Endothelial cell of umbilical vein (primary cell): ENCODE measurements at regions not wholly inside any gene's neighbourhood (a gene's known extent, or its start where the extent isn't known, plus 50 kb on each side); places are given as distances from the start of the nearest gene placed in this dataset.

Experiments used
- BruUV-seq: library from RNA; stranded (reverse); fragments of 400-500 nt; replicated peaks from 2 replicates; lab custom pipeline; 2021; lab: Mats Ljungman, UMichigan
- CTCF ChIA-PET: fragments of 300-600, 350-600 bp; sonication (Branson Sonifier 250); formaldehyde crosslinking; loops from one replicate; lab custom pipeline; 2021; ENCODE audit warnings: antibody characterized with exemption, inconsistent platforms; lab: Charles Lee
- POLR2A ChIA-PET: fragments of 300-600, 350-600 bp; sonication (Branson Sonifier 250); formaldehyde crosslinking; loops from one replicate; lab custom pipeline; 2021; ENCODE audit warnings: antibody characterized with exemption, inconsistent platforms; lab: Charles Lee
- DNase-seq: peaks from one replicate; pipeline ENCODE4 v3.0.0-alpha.2; 2011; ENCODE audit warnings: low read depth, low spot score
- FAIRE-seq: peaks from 2 replicates; lab custom pipeline; 2011; peaks lifted over from hg19 to GRCh38; lab: Jason Lieb, UNC
- H2AFZ ChIP-seq: 2 replicates; pipeline ENCODE4 v1.6.0; 2012; ENCODE audit warnings: low read depth, low read length, control low read depth, inconsistent platforms
- H3K27ac ChIP-seq: 2 replicates; pipeline ENCODE4 v1.5.1; 2011; ENCODE audit warnings: low read depth, mild to moderate bottlenecking, control low read depth, low read length, moderate library complexity; ENCODE audit not compliant: insufficient read depth
- H3K27me3 ChIP-seq, 2 experiments: 2 replicates each; pipeline versions ENCODE4 v1.6.0 to v1.6.1; 2011; ENCODE audit warnings: low read length in 2 of 2, mixed read lengths in 1 of 2; ENCODE audit not compliant: control insufficient read depth in 2 of 2, insufficient read depth in 2 of 2
- H3K36me3 ChIP-seq, 2 experiments: 2 replicates in 1 of 2; 3 replicates in 1 of 2; pipeline ENCODE4 v1.5.1; 2011; ENCODE audit warnings: low read length in 2 of 2, mild to moderate bottlenecking in 1 of 2, moderate library complexity in 1 of 2; ENCODE audit not compliant: control insufficient read depth in 2 of 2, insufficient read depth in 2 of 2; ENCODE audit errors: extremely low read depth in 1 of 2
- H3K4me1 ChIP-seq: 3 replicates; pipeline ENCODE4 v1.5.1; 2011; ENCODE audit warnings: mild to moderate bottlenecking, low read length; ENCODE audit not compliant: control insufficient read depth, insufficient read depth; ENCODE audit errors: extremely low read depth
- H3K4me2 ChIP-seq: 2 replicates; pipeline ENCODE4 v1.6.1; 2011; ENCODE audit warnings: low read length, control low read depth, mixed read lengths; ENCODE audit not compliant: insufficient read depth
- H3K4me3 ChIP-seq, 3 experiments: fragments of 200-600 bp in 1 of 3; sonication (generic), shearing (Covaris generic) in 1 of 3; replicated peaks in 1 of 3; 2 replicates each; pipeline ENCODE4 v1.5.1; 2011 to 2016; ENCODE audit warnings: control low read depth in 3 of 3, low read length in 3 of 3, mild to moderate bottlenecking in 2 of 3, inconsistent platforms in 1 of 3, low read depth in 1 of 3, moderate library complexity in 1 of 3; ENCODE audit not compliant: insufficient read depth in 1 of 3
- H3K79me2 ChIP-seq: 2 replicates; pipeline ENCODE4 v1.6.0; 2012; ENCODE audit warnings: low read length, inconsistent platforms; ENCODE audit not compliant: control insufficient read depth, insufficient read depth
- H3K9ac ChIP-seq: replicated peaks from 2 replicates; pipeline ENCODE3; 2011; ENCODE audit warnings: low read length, control low read depth; ENCODE audit not compliant: insufficient read depth; ENCODE audit errors: extremely low read depth
- H3K9me1 ChIP-seq: replicated peaks from 3 replicates; pipeline ENCODE4 v1.6.0; 2011; ENCODE audit warnings: mild to moderate bottlenecking, low read length; ENCODE audit not compliant: control insufficient read depth, insufficient read depth; ENCODE audit errors: extremely low read depth
- H3K9me3 ChIP-seq: replicated peaks from 2 replicates; pipeline ENCODE4 v1.5.1; 2012; ENCODE audit warnings: low read length, inconsistent platforms; ENCODE audit not compliant: control insufficient read depth, insufficient read depth
- H4K20me1 ChIP-seq: replicated peaks from 2 replicates; pipeline ENCODE3; 2011; ENCODE audit warnings: mild to moderate bottlenecking, low read length; ENCODE audit not compliant: control insufficient read depth, insufficient read depth; ENCODE audit errors: extremely low read depth
- CTCF ChIP-seq, 2 donors: IDR thresholded peaks; 1 replicate in 1 of 2; 2 replicates in 1 of 2; pipeline ENCODE4 v1.5.1; 2011; ENCODE audit warnings: low read length in 2 of 2, mild to moderate bottlenecking in 2 of 2, moderate library complexity in 2 of 2, control low read depth in 1 of 2, inconsistent platforms in 1 of 2, low read depth in 1 of 2; ENCODE audit not compliant: insufficient read depth in 1 of 2; ENCODE audit errors: extremely low read depth in 1 of 2
- EZH2 ChIP-seq: IDR thresholded peaks from 2 replicates; pipeline ENCODE4 v1.6.1; 2012; ENCODE audit warnings: borderline replicate concordance, low read depth, mild to moderate bottlenecking, moderate library complexity, low read length, inconsistent platforms; ENCODE audit not compliant: severe bottlenecking
- FOS ChIP-seq: IDR thresholded peaks from 2 replicates; pipeline ENCODE4 v1.6.1; 2011; ENCODE audit warnings: mild to moderate bottlenecking, low read length, moderate library complexity, borderline replicate concordance; ENCODE audit not compliant: insufficient read depth
- GATA2 ChIP-seq: IDR thresholded peaks from 2 replicates; pipeline ENCODE4 v1.7.0; 2011; ENCODE audit warnings: low read depth, mild to moderate bottlenecking, moderate library complexity, mixed read lengths, low read length; ENCODE audit not compliant: insufficient read length, insufficient read depth
- JUN ChIP-seq: IDR thresholded peaks from 2 replicates; pipeline ENCODE4 v1.6.1; 2011; ENCODE audit warnings: borderline replicate concordance, low read depth; ENCODE audit not compliant: insufficient read length, insufficient read depth
- MYC ChIP-seq: IDR thresholded peaks from one replicate; pipeline ENCODE4 v1.6.1; 2011; ENCODE audit warnings: mild to moderate bottlenecking, low read depth, low read length
- POLR2A ChIP-seq: IDR thresholded peaks from 2 replicates; pipeline ENCODE4 v1.6.1; 2012; ENCODE audit warnings: low read depth, mild to moderate bottlenecking, control low read depth, low read length
- POLR2AphosphoS5 ChIP-seq: IDR thresholded peaks from 2 replicates; pipeline ENCODE4 v1.6.1; 2012; ENCODE audit warnings: low read depth, mild to moderate bottlenecking, control low read depth, low read length, moderate library complexity; ENCODE audit not compliant: insufficient read depth
- dilution Hi-C: fragments of 300-500 bp; cut with MboI; formaldehyde crosslinking; loops from one replicate; pipeline ENCODE4 v1.15.0; 2019; ENCODE audit warnings: low sequenced_read_pairs; ENCODE audit not compliant: extremely low pct_ligation_motif_present
- intact Hi-C: fragments of 100-400 bp; cut with micrococcal nuclease; formaldehyde crosslinking; loops from one replicate; pipeline ENCODE4 v1.10.0; 2022
- TF ChIP-seq, protein P1 (sequence below): IDR thresholded peaks from 2 replicates; pipeline ENCODE4 v1.6.1; 2011; ENCODE audit not compliant: insufficient read depth, insufficient read length

DNA sequence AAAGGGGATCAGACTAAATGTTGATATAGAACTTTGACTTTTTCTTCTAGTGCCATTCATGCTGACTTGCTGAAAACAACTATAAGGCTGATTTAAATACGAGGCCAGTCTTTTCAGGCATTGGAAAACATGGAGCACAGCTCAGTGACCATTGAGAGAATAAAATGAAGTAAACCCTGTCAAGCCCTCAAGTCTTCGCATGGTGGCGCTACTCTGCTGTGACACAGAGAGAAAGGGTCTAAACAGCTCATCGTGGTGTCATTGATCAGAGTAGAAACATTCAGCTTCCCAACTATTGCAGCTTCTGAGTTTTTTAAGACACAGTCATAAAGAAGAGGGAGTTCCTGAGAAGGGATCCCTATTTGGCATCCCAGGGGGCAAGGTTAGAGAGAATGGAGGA lies 716.2 kb downstream of the DIPK2A start:
- ChIA-PET CTCF (interaction anchor here (1.1 kb wide), 1 partner anchor 1080 kb away, joined by 3 read pairs; no protein-coding TSS in a partner anchor), POLR2A (no interaction called here)
- Histone ChIP-seq H3K27ac (no peak overlapping the region), H3K79me2 (no peaks in the 10 kb centered on the region), H3K27me3 (no peaks in the 10 kb centered on the region), H3K4me2 (no peak overlapping the region), H3K36me3 (no peaks in the 10 kb centered on the region), H4K20me1 (no peaks in the 10 kb centered on the region), H3K4me3 (no peak overlapping the region), H3K9me1 (no peaks in the 10 kb centered on the region), H2AFZ (no peak overlapping the region), H3K4me1 (peaks cover 2% of the 10 kb centered on the region), H3K9me3 (no peaks in the 10 kb centered on the region), H3K9ac (no peak overlapping the region)
- intact Hi-C loops, result no loop called here
- DNase-seq, result no peak
- no peak for FAIRE-seq
- no peak for TF ChIP-seq CTCF (IDR thresholded peaks at IDR 0.05; ENCODE audit: extremely low read depth in 1 of 2, insufficient read depth in 1 of 2, low read depth in 1 of 2, low read length in 2 of 2)
- TF ChIP-seq POLR2AphosphoS5, result no peak
- TF ChIP-seq FOS, result no peak
- TF ChIP-seq, protein P1, sequence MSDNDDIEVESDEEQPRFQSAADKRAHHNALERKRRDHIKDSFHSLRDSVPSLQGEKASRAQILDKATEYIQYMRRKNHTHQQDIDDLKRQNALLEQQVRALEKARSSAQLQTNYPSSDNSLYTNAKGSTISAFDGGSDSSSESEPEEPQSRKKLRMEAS, result no peak
- TF ChIP-seq POLR2A, result no peak
- no peak for TF ChIP-seq MYC
- TF ChIP-seq JUN, result no peak
- TF ChIP-seq EZH2, result no peak
- no peak for TF ChIP-seq GATA2
- BruUV-seq, result no TSS peak
- dilution Hi-C loops, result no loop called here
